ENCODE measurements at regions not wholly inside any gene's neighbourhood (a gene's known extent, or its start where the extent isn't known, plus 50 kb on each side); places are given as distances from the start of the nearest gene placed in this dataset.

GRCh38 chr5:107794741-107795140 is 124.0 kb upstream of the EFNA5 start:
- Histone ChIP-seq H3K4me3 (no peak overlapping the region), H3K27ac (no peak overlapping the region), H3K9me3 (no peaks in the 10 kb centered on the region), H3K36me3 (ENCODE audit: low read depth, missing control alignments) (no peaks in the 10 kb centered on the region), H3K27me3 (no peaks in the 10 kb centered on the region), H3K4me1 (no peaks in the 10 kb centered on the region)
- intact Hi-C loops (cut with DNase I; ENCODE audit: low total_unique reads), result no loop called here
- WGBS, 2 donors, result 53 to 77% methylated on average over 3 of the region's 3 CpGs
- DNase-seq, result no peak
- no peak for TF ChIP-seq CTCF (IDR thresholded peaks at IDR 0.05)
- TF ChIP-seq POLR2A (IDR thresholded peaks at IDR 0.05), result no peak

- Histone ChIP-seq H3K27me3 (no peaks in the 10 kb centered on the region), H3K4me1 (no peaks in the 10 kb centered on the region), H3K27ac (no peak overlapping the region), H3K36me3 (ENCODE audit: low read depth, missing control alignments) (no peaks in the 10 kb centered on the region), H3K9me3 (no peaks in the 10 kb centered on the region), H3K4me3 (no peak overlapping the region)
- intact Hi-C loops (cut with DNase I; ENCODE audit: low total_unique reads), result no loop called here
- no peak for DNase-seq
- no peak for TF ChIP-seq CTCF (IDR thresholded peaks at IDR 0.05)
- no peak for TF ChIP-seq POLR2A (IDR thresholded peaks at IDR 0.05)
These were observed 122.2 kb upstream of the EFNA5 start for GRCh38 chr5:107792940-107793339.

DNA sequence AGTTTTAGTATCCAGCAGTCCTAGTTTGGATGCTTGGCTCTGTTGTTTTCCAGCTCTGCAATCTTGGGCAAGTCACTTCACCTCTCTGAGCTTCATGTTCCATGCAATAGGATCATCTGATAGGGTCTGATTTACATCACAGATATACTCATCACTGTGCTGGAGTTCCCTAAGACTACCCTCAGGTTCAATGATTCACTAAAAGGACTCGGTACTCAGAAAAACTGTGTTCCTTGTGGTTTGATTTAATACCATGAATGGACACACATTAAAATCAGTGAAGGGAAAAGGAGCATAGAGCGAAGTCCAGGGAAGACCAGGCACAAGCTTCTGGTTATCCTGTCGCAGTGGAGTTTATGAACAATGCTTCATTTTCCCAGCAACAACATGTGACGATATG is 119.9 kb upstream of the EFNA5 start:
- 73 to 97% methylated on average over 4 of the region's 4 CpGs for WGBS, 2 donors
- no peak for DNase-seq
- Histone ChIP-seq H3K27ac (no peak overlapping the region), H3K4me1 (no peaks in the 10 kb centered on the region), H3K4me3 (no peak overlapping the region), H3K36me3 (ENCODE audit: low read depth, missing control alignments) (no peaks in the 10 kb centered on the region), H3K27me3 (no peaks in the 10 kb centered on the region), H3K9me3 (no peaks in the 10 kb centered on the region)
- TF ChIP-seq CTCF (IDR thresholded peaks at IDR 0.05) (no peak), POLR2A (IDR thresholded peaks at IDR 0.05) (no peak)
- intact Hi-C loops (cut with DNase I; ENCODE audit: low total_unique reads), result no loop called here

GRCh38 chr5:107786424-107786823 is 115.7 kb upstream of the EFNA5 start:
- no peak for DNase-seq
- no peak overlapping the region for H3K27ac ChIP-seq
- H3K4me3 ChIP-seq, result no peak overlapping the region
- TF ChIP-seq POLR2A (IDR thresholded peaks at IDR 0.05), result no peak
- TF ChIP-seq CTCF (IDR thresholded peaks at IDR 0.05), result no peak
- H3K9me3 ChIP-seq, result no peaks in the 10 kb centered on the region
- 100% methylated on average over 1 of the region's 1 CpG for WGBS, 2 donors
- intact Hi-C loops (cut with DNase I; ENCODE audit: low total_unique reads), result no loop called here
- H3K4me1 ChIP-seq, result no peaks in the 10 kb centered on the region
- no peaks in the 10 kb centered on the region for H3K27me3 ChIP-seq
- no peaks in the 10 kb centered on the region for H3K36me3 ChIP-seq (ENCODE audit: low read depth, missing control alignments)

- H3K27me3 ChIP-seq, result no peaks in the 10 kb centered on the region
- no peaks in the 10 kb centered on the region for H3K9me3 ChIP-seq
- no peak overlapping the region for H3K4me3 ChIP-seq
- H3K4me1 ChIP-seq, result no peaks in the 10 kb centered on the region
- DNase-seq, result no peak
- TF ChIP-seq CTCF (IDR thresholded peaks at IDR 0.05) (no peak), POLR2A (IDR thresholded peaks at IDR 0.05) (no peak)
- no peaks in the 10 kb centered on the region for H3K36me3 ChIP-seq (ENCODE audit: low read depth, missing control alignments)
- WGBS, 2 donors, result 66 to 79% methylated on average over 2 of the region's 2 CpGs
- intact Hi-C loops (cut with DNase I; ENCODE audit: low total_unique reads), result no loop called here
- H3K27ac ChIP-seq, result no peak overlapping the region
These were observed 112.8 kb upstream of the EFNA5 start for GRCh38 chr5:107783551-107783950.
